ENCODE measurements at regions not wholly inside any gene's neighbourhood (a gene's known extent, or its start where the extent isn't known, plus 50 kb on each side); places are given as distances from the start of the nearest gene placed in this dataset.

DNA sequence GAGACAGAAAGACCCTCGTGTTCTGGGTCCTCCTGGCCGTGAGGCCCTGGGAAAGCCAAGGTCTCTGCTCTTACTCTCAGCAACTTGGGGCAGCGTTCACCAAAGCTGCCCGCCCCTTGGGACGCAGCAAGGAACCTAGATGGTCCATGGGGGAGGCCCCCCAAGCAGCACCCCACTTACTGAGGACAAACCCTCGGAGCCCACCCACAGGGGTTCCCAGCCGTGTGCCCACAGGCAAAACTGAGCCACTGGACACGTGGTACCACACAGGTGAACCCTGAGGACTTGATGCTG is 166.2 kb upstream of the IQSEC1 start:
- DNase-seq: no peak
- Histone ChIP-seq H3K27me3 (no peaks in the 10 kb centered on the region), H3K4me3 (no peak overlapping the region), H3K36me3 (no peaks in the 10 kb centered on the region), H3K27ac (no peak overlapping the region), H3K9me3 (no peaks in the 10 kb centered on the region), H3K4me1 (ENCODE audit: insufficient read depth) (no peaks in the 10 kb centered on the region)
- intact Hi-C loops (cut with DNase I): no loop called here
- WGBS, 3 donors: 71 to 88% (median 75%) methylated on average over 8 of the region's 8 CpGs
- TF ChIP-seq POLR2A (IDR thresholded peaks at IDR 0.05) (no peak), CTCF (IDR thresholded peaks at IDR 0.05) (no peak), EP300 (IDR thresholded peaks at IDR 0.05) (no peak)

DNA sequence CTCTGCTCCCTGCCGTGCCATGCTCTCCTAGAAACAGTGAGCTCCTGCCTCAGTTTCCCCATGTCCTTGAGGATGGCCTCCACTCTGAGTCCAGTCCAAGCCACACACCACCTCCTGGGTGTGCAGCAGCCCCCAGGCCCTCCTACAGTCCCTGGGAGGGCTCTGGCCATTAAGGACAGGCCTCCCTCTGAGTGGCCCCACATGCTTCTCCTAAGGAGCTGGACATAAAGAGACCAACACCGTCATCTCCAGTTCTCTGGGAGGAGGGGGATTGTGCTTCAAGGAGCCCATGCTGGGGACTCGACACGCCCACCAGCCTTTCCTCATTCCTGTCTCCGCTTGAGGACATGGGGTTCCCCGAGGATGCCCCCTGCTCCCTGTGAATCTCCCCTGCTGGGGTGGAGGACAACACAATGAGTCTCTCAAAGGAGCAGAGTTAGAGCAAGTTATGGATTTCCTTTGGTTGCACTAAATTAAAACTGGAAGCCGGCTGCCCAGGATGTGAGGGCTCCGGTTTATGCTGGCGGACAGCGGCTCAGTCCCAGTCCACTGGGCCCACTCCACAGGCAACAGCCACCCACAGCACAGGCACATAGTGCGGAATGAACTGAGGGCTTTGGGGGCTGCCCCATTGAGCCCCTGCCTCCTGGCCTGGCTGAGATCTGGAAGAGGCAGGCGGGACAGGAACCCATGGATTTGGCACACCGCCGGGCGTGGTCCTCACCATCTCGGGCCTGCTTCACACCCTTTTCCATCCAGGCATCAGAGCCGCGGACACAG is 165.6 kb upstream of the IQSEC1 start:
- no peak overlapping the region for H3K27ac ChIP-seq
- no peaks in the 10 kb centered on the region for H3K27me3 ChIP-seq
- TF ChIP-seq POLR2A (IDR thresholded peaks at IDR 0.05) (no peak), CTCF (IDR thresholded peaks at IDR 0.05) (no peak), EP300 (IDR thresholded peaks at IDR 0.05) (no peak)
- no peaks in the 10 kb centered on the region for H3K36me3 ChIP-seq
- 79 to 84% (median 82%) methylated on average over 18 of the region's 18 CpGs for WGBS, 3 donors
- H3K9me3 ChIP-seq: no peaks in the 10 kb centered on the region
- H3K4me3 ChIP-seq: no peak overlapping the region
- intact Hi-C loops (cut with DNase I): no loop called here
- H3K4me1 ChIP-seq (ENCODE audit: insufficient read depth): no peaks in the 10 kb centered on the region
- no peak for DNase-seq

- no peak overlapping the region for H3K4me3 ChIP-seq
- intact Hi-C loops (cut with DNase I): no loop called here
- no peaks in the 10 kb centered on the region for H3K4me1 ChIP-seq (ENCODE audit: insufficient read depth)
- no peaks in the 10 kb centered on the region for H3K36me3 ChIP-seq
- DNase-seq: no peak
- 81 to 87% (median 83%) methylated on average over 18 of the region's 18 CpGs for WGBS, 3 donors
- H3K27ac ChIP-seq: no peak overlapping the region
- H3K9me3 ChIP-seq: no peaks in the 10 kb centered on the region
- no peak for TF ChIP-seq POLR2A (IDR thresholded peaks at IDR 0.05)
- no peak for TF ChIP-seq CTCF (IDR thresholded peaks at IDR 0.05)
- TF ChIP-seq EP300 (IDR thresholded peaks at IDR 0.05): no peak
- H3K27me3 ChIP-seq: no peaks in the 10 kb centered on the region
Observed at GRCh38 chr3:13237776-13238490, 164.7 kb upstream of the IQSEC1 start.

GRCh38 chr3:13236557-13237173 is 163.4 kb upstream of the IQSEC1 start:
- Histone ChIP-seq H3K36me3 (no peaks in the 10 kb centered on the region), H3K27me3 (no peaks in the 10 kb centered on the region), H3K4me1 (ENCODE audit: insufficient read depth) (no peaks in the 10 kb centered on the region), H3K9me3 (no peaks in the 10 kb centered on the region), H3K27ac (no peak overlapping the region), H3K4me3 (no peak overlapping the region)
- TF ChIP-seq EP300 (IDR thresholded peaks at IDR 0.05) (no peak), POLR2A (IDR thresholded peaks at IDR 0.05) (no peak), CTCF (IDR thresholded peaks at IDR 0.05) (no peak)
- DNase-seq: no peak
- intact Hi-C loops (cut with DNase I): no loop called here
- WGBS, 3 donors: 79 to 85% (median 79%) methylated on average over 14 of the region's 14 CpGs

Data from ovary (tissue), 7 donors.